HEK293 (cell line): ENCODE measurements at regions not wholly inside any gene's neighbourhood (a gene's known extent, or its start where the extent isn't known, plus 50 kb on each side); places are given as distances from the start of the nearest gene placed in this dataset.

Source experiments
- CTCF ChIA-PET: fragments of 350-600 bp; formaldehyde crosslinking; extraction: SDS; loops from one replicate; lab custom pipeline; 2021; ENCODE audit warnings: antibody characterized with exemption; lab: Yijun Ruan, JAX
- POLR2A ChIA-PET: fragments of 300-600 bp; formaldehyde crosslinking; extraction: SDS; loops from one replicate; lab custom pipeline; 2020; ENCODE audit warnings: antibody characterized with exemption, inconsistent platforms; lab: Yijun Ruan, JAX
- H3K27ac ChIP-seq: fragments of 200-500 bp; sonication (Bioruptor generic); 2 replicates; pipeline ENCODE4 v1.5.1; 2014; ENCODE audit warnings: low read depth, low read length, control low read depth, inconsistent platforms; ENCODE audit errors: extremely low read depth
- H3K36me3 ChIP-seq, 2 experiments: fragments of 200-500 bp in 1 of 2; sonication (Bioruptor generic) in 1 of 2; 1 replicate in 1 of 2; 2 replicates in 1 of 2; pipeline ENCODE4 v1.5.1; 2014 to 2017; ENCODE audit warnings: inconsistent platforms in 2 of 2, low read length in 2 of 2; ENCODE audit not compliant: control insufficient read depth in 2 of 2, insufficient read depth in 1 of 2
- H3K4me1 ChIP-seq: fragments of 200-500 bp; sonication (Bioruptor generic); 2 replicates; pipeline ENCODE4 v1.5.1; 2014; ENCODE audit warnings: mild to moderate bottlenecking, low read length, inconsistent platforms; ENCODE audit not compliant: control insufficient read depth, insufficient read depth
- H3K4me3 ChIP-seq: 2 replicates; pipeline ENCODE4 v1.5.1; 2011; ENCODE audit warnings: low read depth, mild to moderate bottlenecking, control low read depth, low read length, moderate library complexity
- H3K9me3 ChIP-seq: fragments of 200-500 bp; sonication (Bioruptor generic); 2 replicates; pipeline ENCODE4 v1.5.1; 2014; ENCODE audit warnings: low read depth, low read length, inconsistent platforms; ENCODE audit not compliant: control insufficient read depth, insufficient read depth
- KLF10 ChIP-seq: fragments of 450-650 bp; IDR thresholded peaks from 2 replicates; pipeline ENCODE4 v1.5.1; 2018; ENCODE audit warnings: missing biosample characterization, mild to moderate bottlenecking, missing genetic modification characterization
- KLF8 ChIP-seq: fragments of 450-650 bp; formaldehyde crosslinking; IDR thresholded peaks from 2 replicates; pipeline ENCODE4 v1.5.1; 2016; ENCODE audit warnings: missing biosample characterization, missing genetic modification characterization
- KLF9 ChIP-seq: fragments of 450-650 bp; formaldehyde crosslinking; IDR thresholded peaks from 2 replicates; pipeline ENCODE4 v1.5.1; 2016; ENCODE audit warnings: missing biosample characterization, missing genetic modification characterization, low read depth
- MYNN ChIP-seq: fragments of 450-650 bp; formaldehyde crosslinking; IDR thresholded peaks from 2 replicates; pipeline ENCODE4 v1.5.1; 2016; ENCODE audit warnings: missing biosample characterization, missing genetic modification characterization, borderline replicate concordance
- SP7 ChIP-seq: fragments of 450-650 bp; formaldehyde crosslinking; IDR thresholded peaks from 2 replicates; pipeline ENCODE4 v1.5.1; 2016; ENCODE audit warnings: missing biosample characterization, missing genetic modification characterization
- ZBTB17 ChIP-seq: fragments of 450-650 bp; formaldehyde crosslinking; IDR thresholded peaks from 2 replicates; pipeline ENCODE4 v1.5.1; 2016; ENCODE audit warnings: missing biosample characterization, missing genetic modification characterization
- ZEB2 ChIP-seq: fragments of 450-650 bp; formaldehyde crosslinking; IDR thresholded peaks from 2 replicates; pipeline ENCODE4 v1.5.1; 2016; ENCODE audit warnings: missing biosample characterization, missing genetic modification characterization
- ZIC2 ChIP-seq: fragments of 450-650 bp; formaldehyde crosslinking; IDR thresholded peaks from 2 replicates; pipeline ENCODE4 v1.5.1; 2016; ENCODE audit warnings: missing biosample characterization, missing genetic modification characterization
- ZNF214 ChIP-seq: fragments of 450-650 bp; formaldehyde crosslinking; IDR thresholded peaks from 2 replicates; pipeline ENCODE4 v1.5.1; 2017; ENCODE audit warnings: missing biosample characterization, mild to moderate bottlenecking, missing genetic modification characterization, borderline replicate concordance
- ZNF514 ChIP-seq: fragments of 450-650 bp; formaldehyde crosslinking; IDR thresholded peaks from 2 replicates; pipeline ENCODE4 v1.5.1; 2016; ENCODE audit warnings: missing biosample characterization, missing genetic modification characterization
- ZNF560 ChIP-seq: fragments of 450-650 bp; formaldehyde crosslinking; IDR thresholded peaks from 2 replicates; pipeline ENCODE4 v1.5.1; 2017; ENCODE audit warnings: missing biosample characterization, missing genetic modification characterization, borderline replicate concordance
- ZNF707 ChIP-seq: fragments of 450-650 bp; formaldehyde crosslinking; IDR thresholded peaks from 2 replicates; pipeline ENCODE4 v1.5.1; 2016; ENCODE audit warnings: missing biosample characterization, missing genetic modification characterization
- TF ChIP-seq, protein P1 (sequence below): fragments of 450-650 bp; formaldehyde crosslinking; IDR thresholded peaks from 2 replicates; pipeline ENCODE4 v1.5.1; 2016; ENCODE audit warnings: missing biosample characterization, missing genetic modification characterization
- TF ChIP-seq, protein P2 (sequence below): fragments of 450-650 bp; formaldehyde crosslinking; IDR thresholded peaks from 2 replicates; pipeline ENCODE4 v1.5.1; 2016; ENCODE audit warnings: missing biosample characterization, missing genetic modification characterization
- TF ChIP-seq, protein P3 (sequence below): fragments of 450-650 bp; IDR thresholded peaks from 2 replicates; pipeline ENCODE4 v1.5.1; 2018; ENCODE audit warnings: missing biosample characterization, missing genetic modification characterization
- TF ChIP-seq, protein P4 (sequence below): fragments of 450-650 bp; formaldehyde crosslinking; IDR thresholded peaks from 2 replicates; pipeline ENCODE4 v1.5.1; 2017; ENCODE audit warnings: missing biosample characterization, mild to moderate bottlenecking, missing genetic modification characterization, moderate library complexity
- TF ChIP-seq, protein P5 (sequence below): fragments of 450-650 bp; formaldehyde crosslinking; IDR thresholded peaks from 2 replicates; pipeline ENCODE4 v1.5.1; 2016; ENCODE audit warnings: missing biosample characterization, missing genetic modification characterization
- TF ChIP-seq, protein P6 (sequence below): fragments of 450-650 bp; formaldehyde crosslinking; IDR thresholded peaks from 2 replicates; pipeline ENCODE4 v1.5.1; 2016; ENCODE audit warnings: missing biosample characterization, missing genetic modification characterization

DNA sequence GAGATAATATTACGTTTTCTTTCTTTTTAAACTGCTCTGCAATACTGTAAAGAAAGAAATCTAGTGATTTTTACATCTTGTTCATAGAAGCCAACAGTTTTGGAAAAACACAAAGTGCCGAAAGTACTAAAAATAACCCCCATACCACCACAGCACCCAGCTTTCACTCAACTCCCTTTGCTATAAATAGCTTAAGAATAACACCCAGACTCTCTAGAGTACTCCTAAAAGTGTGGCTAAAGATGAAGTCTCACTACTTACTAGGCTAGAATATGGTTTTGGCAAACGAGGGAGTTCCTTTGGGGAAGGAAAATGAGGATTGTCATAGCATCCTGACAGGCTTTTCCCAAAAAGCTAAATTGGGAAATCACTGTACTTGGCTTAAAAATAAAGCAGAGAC is 151.8 kb upstream of the ANK3 start (continued):
- TF ChIP-seq, protein P1, sequence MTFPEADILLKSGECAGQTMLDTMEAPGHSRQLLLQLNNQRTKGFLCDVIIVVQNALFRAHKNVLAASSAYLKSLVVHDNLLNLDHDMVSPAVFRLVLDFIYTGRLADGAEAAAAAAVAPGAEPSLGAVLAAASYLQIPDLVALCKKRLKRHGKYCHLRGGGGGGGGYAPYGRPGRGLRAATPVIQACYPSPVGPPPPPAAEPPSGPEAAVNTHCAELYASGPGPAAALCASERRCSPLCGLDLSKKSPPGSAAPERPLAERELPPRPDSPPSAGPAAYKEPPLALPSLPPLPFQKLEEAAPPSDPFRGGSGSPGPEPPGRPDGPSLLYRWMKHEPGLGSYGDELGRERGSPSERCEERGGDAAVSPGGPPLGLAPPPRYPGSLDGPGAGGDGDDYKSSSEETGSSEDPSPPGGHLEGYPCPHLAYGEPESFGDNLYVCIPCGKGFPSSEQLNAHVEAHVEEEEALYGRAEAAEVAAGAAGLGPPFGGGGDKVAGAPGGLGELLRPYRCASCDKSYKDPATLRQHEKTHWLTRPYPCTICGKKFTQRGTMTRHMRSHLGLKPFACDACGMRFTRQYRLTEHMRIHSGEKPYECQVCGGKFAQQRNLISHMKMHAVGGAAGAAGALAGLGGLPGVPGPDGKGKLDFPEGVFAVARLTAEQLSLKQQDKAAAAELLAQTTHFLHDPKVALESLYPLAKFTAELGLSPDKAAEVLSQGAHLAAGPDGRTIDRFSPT (tag by site-specific recombination) = no peak

DNA sequence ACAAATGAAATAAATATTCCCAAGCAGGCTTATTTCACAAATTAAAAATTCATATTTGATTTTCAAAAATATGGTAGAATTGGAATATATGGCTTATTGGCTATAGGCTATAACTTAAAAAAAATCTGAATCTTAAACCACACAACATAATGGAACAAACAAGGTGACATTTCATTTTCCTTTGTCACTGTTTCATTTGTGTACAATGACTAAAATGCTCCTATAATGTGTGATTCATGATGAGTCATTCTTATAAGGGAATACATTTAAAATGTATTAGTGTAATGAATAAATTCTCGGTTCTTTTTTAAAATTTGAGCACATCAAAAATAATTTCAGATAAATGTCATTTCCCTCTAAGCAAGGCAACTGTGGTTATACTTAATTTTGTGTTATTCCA is 148.0 kb upstream of the ANK3 start:
- H3K4me1 ChIP-seq = peaks cover 3% of the 10 kb centered on the region; the same call in 1 of the 2 replicates
- no peak overlapping the region for H3K4me3 ChIP-seq
- H3K27ac ChIP-seq = no peak overlapping the region
- TF ChIP-seq ZIC2 (no peak), SP7 (no peak), KLF10 (tag by site-specific recombination) (no peak), ZNF560 (tag by site-specific recombination) (no peak), KLF8 (no peak), MYNN (no peak), ZEB2 (tag by site-specific recombination) (no peak), ZNF214 (tag by site-specific recombination) (no peak), KLF9 (tag by site-specific recombination) (no peak), ZNF514 (tag by site-specific recombination) (no peak), ZBTB17 (no peak), ZNF707 (tag by site-specific recombination) (no peak)
- TF ChIP-seq, protein P2, sequence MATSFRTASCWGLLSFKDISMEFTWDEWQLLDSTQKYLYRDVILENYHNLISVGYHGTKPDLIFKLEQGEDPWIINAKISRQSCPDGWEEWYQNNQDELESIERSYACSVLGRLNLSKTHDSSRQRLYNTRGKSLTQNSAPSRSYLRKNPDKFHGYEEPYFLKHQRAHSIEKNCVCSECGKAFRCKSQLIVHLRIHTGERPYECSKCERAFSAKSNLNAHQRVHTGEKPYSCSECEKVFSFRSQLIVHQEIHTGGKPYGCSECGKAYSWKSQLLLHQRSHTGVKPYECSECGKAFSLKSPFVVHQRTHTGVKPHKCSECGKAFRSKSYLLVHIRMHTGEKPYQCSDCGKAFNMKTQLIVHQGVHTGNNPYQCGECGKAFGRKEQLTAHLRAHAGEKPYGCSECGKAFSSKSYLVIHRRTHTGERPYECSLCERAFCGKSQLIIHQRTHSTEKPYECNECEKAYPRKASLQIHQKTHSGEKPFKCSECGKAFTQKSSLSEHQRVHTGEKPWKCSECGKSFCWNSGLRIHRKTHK (tag by site-specific recombination) = no peak
- TF ChIP-seq, protein P3, sequence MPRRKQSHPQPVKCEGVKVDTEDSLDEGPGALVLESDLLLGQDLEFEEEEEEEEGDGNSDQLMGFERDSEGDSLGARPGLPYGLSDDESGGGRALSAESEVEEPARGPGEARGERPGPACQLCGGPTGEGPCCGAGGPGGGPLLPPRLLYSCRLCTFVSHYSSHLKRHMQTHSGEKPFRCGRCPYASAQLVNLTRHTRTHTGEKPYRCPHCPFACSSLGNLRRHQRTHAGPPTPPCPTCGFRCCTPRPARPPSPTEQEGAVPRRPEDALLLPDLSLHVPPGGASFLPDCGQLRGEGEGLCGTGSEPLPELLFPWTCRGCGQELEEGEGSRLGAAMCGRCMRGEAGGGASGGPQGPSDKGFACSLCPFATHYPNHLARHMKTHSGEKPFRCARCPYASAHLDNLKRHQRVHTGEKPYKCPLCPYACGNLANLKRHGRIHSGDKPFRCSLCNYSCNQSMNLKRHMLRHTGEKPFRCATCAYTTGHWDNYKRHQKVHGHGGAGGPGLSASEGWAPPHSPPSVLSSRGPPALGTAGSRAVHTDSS (tag by site-specific recombination) = no peak
- TF ChIP-seq, protein P4, sequence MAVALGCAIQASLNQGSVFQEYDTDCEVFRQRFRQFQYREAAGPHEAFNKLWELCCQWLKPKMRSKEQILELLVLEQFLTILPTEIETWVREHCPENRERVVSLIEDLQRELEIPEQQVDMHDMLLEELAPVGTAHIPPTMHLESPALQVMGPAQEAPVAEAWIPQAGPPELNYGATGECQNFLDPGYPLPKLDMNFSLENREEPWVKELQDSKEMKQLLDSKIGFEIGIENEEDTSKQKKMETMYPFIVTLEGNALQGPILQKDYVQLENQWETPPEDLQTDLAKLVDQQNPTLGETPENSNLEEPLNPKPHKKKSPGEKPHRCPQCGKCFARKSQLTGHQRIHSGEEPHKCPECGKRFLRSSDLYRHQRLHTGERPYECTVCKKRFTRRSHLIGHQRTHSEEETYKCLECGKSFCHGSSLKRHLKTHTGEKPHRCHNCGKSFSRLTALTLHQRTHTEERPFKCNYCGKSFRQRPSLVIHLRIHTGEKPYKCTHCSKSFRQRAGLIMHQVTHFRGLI (tag by site-specific recombination) = no peak
- TF ChIP-seq, protein P5, sequence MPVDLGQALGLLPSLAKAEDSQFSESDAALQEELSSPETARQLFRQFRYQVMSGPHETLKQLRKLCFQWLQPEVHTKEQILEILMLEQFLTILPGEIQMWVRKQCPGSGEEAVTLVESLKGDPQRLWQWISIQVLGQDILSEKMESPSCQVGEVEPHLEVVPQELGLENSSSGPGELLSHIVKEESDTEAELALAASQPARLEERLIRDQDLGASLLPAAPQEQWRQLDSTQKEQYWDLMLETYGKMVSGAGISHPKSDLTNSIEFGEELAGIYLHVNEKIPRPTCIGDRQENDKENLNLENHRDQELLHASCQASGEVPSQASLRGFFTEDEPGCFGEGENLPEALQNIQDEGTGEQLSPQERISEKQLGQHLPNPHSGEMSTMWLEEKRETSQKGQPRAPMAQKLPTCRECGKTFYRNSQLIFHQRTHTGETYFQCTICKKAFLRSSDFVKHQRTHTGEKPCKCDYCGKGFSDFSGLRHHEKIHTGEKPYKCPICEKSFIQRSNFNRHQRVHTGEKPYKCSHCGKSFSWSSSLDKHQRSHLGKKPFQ (tag by site-specific recombination) = no peak
- TF ChIP-seq, protein P6, sequence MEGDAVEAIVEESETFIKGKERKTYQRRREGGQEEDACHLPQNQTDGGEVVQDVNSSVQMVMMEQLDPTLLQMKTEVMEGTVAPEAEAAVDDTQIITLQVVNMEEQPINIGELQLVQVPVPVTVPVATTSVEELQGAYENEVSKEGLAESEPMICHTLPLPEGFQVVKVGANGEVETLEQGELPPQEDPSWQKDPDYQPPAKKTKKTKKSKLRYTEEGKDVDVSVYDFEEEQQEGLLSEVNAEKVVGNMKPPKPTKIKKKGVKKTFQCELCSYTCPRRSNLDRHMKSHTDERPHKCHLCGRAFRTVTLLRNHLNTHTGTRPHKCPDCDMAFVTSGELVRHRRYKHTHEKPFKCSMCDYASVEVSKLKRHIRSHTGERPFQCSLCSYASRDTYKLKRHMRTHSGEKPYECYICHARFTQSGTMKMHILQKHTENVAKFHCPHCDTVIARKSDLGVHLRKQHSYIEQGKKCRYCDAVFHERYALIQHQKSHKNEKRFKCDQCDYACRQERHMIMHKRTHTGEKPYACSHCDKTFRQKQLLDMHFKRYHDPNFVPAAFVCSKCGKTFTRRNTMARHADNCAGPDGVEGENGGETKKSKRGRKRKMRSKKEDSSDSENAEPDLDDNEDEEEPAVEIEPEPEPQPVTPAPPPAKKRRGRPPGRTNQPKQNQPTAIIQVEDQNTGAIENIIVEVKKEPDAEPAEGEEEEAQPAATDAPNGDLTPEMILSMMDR (tag by site-specific recombination) = no peak
- POLR2A ChIA-PET = no interaction called here
- H3K36me3 ChIP-seq = no peaks in the 10 kb centered on the region
- CTCF ChIA-PET = no interaction called here
- H3K9me3 ChIP-seq = no peaks in the 10 kb centered on the region
